VCaP (cell line): ENCODE measurements at regions not wholly inside any gene's neighbourhood (a gene's known extent, or its start where the extent isn't known, plus 50 kb on each side); places are given as distances from the start of the nearest gene placed in this dataset.

Experiments
- H3K27ac ChIP-seq: fragments of 450-650 bp; 2 replicates; pipeline ENCODE4 v1.5.1; 2017
- CTCF ChIP-seq: fragments of 450-650 bp; conservative IDR thresholded peaks from 2 replicates; pipeline ENCODE4 v1.5.1; 2017; ENCODE audit warnings: mild to moderate bottlenecking, moderate library complexity

GRCh38 chr12:58586762-58587161 lies 333.5 kb downstream of the LRIG3 start:
- no peak overlapping the region for H3K27ac ChIP-seq
- TF ChIP-seq CTCF = no peak

GRCh38 chr12:58588770-58589169 lies 331.5 kb downstream of the LRIG3 start:
- no peak for TF ChIP-seq CTCF
- H3K27ac ChIP-seq = no peak overlapping the region

DNA sequence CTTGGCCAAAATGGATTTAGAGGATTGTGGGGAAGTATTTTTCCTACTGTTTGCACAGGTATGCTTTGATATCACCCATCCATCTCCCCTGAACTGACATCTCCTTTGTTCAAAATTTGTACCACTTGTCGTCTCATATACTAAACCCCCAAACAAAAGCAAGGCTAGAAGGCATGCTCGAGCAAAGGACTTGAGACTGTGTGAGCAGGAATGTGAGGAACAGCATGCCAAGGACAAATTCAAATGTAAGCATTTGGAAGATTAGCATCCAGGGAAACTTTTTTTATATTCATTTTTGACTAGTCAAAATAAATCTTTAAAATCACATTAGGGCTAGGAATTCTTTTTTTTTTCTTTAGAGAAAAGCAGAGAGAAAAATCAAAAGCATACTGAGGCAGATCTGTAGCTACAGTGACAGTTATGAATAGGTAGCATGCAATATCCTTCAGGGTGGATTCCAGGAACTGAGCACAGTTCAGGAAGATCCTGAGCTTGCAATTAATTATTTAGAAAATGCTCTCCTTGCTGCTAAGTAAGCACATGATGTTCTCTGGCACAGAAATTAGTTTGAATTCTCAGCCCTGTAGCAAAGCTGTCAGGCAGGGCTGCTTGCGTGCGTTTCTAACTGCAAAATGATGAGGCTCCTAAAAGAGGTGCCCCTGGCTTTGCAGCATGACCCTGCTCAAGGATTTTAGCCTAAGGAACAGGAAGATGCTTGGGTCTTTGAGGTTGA lies 327.7 kb downstream of the LRIG3 start:
- no peak for TF ChIP-seq CTCF
- peak overlapping the region; percentile 16; the same call in 1 of the 2 replicates for H3K27ac ChIP-seq

- H3K27ac ChIP-seq = no peak overlapping the region
- no peak for TF ChIP-seq CTCF
These were observed 326.6 kb downstream of the LRIG3 start for GRCh38 chr12:58593557-58594304.

- no peak overlapping the region for H3K27ac ChIP-seq
- TF ChIP-seq CTCF = no peak
These were observed 323.9 kb downstream of the LRIG3 start for GRCh38 chr12:58596381-58596780.

GRCh38 chr12:58601529-58601928 lies 318.8 kb downstream of the LRIG3 start:
- no peak for TF ChIP-seq CTCF
- H3K27ac ChIP-seq = no peak overlapping the region

DNA sequence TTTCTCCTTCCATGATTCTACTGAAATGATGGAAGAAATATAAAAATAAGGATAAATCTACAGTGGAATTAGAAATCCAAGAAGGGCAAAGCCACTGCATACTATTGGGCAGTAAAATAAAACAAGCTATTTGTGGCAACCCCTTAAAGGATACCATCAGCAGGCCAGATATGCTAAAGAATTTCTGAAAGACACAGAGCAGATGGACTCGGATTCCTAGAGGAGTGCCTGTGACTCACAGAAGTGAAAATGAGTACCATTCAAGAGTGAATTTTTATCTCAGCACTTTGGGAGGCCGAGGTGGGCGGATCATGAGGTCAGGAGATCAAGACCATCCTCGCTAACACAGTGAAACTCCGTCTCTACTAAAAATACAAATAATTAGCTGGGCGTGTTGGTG lies 318.1 kb downstream of the LRIG3 start:
- no peak for TF ChIP-seq CTCF
- H3K27ac ChIP-seq = no peak overlapping the region
